ENCODE measurements at regions not wholly inside any gene's neighbourhood (a gene's known extent, or its start where the extent isn't known, plus 50 kb on each side); places are given as distances from the start of the nearest gene placed in this dataset.

DNA sequence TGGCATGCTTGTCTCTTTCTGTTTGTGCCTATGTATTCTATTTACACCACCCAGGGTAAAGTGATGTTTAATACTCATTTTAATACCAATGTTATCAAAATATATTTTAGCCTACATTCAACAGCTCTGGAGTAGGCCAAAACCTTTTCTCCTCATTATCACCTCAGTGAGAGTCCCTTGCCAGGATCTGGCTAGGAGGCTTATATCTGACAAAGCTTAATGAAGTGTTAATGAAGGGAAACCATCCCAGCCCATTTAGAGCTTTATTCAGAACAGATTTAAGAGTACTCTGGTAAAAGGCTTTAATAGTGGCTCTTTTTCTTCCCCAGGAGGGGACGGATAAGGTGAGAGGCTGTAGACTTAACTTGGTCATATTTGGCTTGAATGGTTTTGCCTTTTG is 137.6 kb downstream of the GRIN2B start:
- Histone ChIP-seq H3K4me1 (ENCODE audit: control insufficient read depth, insufficient read depth, low read length) (no peaks in the 10 kb centered on the region), H3K9me3 (ENCODE audit: control insufficient read depth in 2 of 2, low read length in 2 of 2) (no peaks in the 10 kb centered on the region), H3K36me3 (ENCODE audit: control insufficient read depth in 2 of 2, insufficient read depth in 2 of 2, low read length in 2 of 2) (no peaks in the 10 kb centered on the region), H3K9ac (ENCODE audit: low read length in 2 of 2) (no peak overlapping the region), H3K4me3 (ENCODE audit: low read length in 2 of 2) (no peak overlapping the region), H3K27me3 (ENCODE audit: control insufficient read depth in 1 of 2, insufficient read depth in 2 of 2, low read length in 2 of 2) (no peaks in the 10 kb centered on the region), H3K27ac (ENCODE audit: low read length) (no peak overlapping the region)

DNA sequence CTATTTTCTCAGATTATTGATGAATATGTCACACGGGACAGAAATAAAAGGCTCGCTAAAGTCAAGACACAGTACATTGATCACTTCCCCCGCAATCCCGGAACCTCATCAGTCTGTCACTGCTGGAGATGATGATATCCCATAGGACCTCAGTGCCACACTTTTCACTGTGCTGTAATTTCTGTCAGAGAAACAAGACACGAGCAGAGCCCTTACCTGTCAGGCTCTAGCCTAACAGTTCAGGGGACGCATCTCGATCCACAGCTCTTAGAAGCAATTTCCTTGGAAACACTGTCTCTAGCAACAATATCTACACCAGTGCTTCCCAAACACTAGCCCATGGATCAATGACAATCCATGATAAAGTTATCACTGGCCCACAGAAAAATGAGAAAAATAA is 140.0 kb downstream of the GRIN2B start:
- H3K4me3 ChIP-seq (ENCODE audit: low read length in 2 of 2), result no peak overlapping the region
- no peaks in the 10 kb centered on the region for H3K36me3 ChIP-seq (ENCODE audit: control insufficient read depth in 2 of 2, insufficient read depth in 2 of 2, low read length in 2 of 2)
- H3K27ac ChIP-seq (ENCODE audit: low read length), result no peak overlapping the region
- no peaks in the 10 kb centered on the region for H3K4me1 ChIP-seq (ENCODE audit: control insufficient read depth, insufficient read depth, low read length)
- H3K27me3 ChIP-seq (ENCODE audit: control insufficient read depth in 1 of 2, insufficient read depth in 2 of 2, low read length in 2 of 2), result no peaks in the 10 kb centered on the region
- H3K9ac ChIP-seq (ENCODE audit: low read length in 2 of 2), result no peak overlapping the region
- H3K9me3 ChIP-seq (ENCODE audit: control insufficient read depth in 2 of 2, low read length in 2 of 2), result no peaks in the 10 kb centered on the region

DNA sequence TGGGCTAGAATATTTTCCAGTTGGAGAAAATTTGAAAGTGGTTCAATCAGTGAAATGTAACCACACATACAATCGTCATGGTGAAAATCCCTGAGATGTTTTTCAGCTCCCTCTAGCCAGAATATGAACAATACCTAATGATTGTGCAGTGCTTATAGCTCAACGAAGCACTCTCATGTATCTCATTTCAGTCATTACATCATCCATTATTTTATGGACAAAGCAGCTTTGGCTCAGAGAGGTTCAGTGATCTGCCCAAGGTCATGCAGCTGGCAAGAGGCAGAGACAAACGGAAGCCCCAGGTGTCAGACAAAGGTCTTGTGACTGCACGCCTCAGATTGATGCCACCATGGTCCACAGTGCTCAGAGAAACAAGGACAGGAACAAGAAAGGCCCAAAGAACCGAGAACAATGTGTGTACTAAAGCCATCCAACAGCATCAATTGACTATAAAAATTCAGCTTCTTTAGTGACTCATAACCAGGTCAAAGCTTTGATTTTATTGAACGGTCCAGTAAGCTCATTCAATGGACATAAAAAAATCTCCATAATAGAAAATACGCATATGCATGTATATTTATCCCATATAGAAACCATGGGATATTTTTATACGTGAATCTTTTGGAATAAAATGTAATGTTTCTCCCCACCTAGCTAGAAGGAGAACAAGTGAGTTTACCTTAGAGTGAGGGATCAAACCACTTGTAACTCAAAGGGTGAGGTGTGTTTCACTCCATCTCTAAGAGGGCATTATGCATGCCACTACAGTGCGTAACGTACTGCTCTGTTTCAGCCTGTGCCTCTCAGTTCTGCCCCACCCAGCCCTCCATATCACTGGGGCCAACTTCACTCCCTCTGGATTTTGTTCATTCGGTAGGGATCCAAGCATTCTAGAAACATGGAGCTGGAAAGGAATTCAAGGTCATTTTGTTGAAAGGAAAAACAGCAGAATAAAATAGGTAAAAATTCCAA is 141.8 kb downstream of the GRIN2B start:
- Histone ChIP-seq H3K4me3 (ENCODE audit: low read length in 2 of 2) (no peak overlapping the region), H3K9me3 (ENCODE audit: control insufficient read depth in 2 of 2, low read length in 2 of 2) (no peaks in the 10 kb centered on the region), H3K9ac (ENCODE audit: low read length in 2 of 2) (no peak overlapping the region), H3K36me3 (ENCODE audit: control insufficient read depth in 2 of 2, insufficient read depth in 2 of 2, low read length in 2 of 2) (no peaks in the 10 kb centered on the region), H3K27me3 (ENCODE audit: control insufficient read depth in 1 of 2, insufficient read depth in 2 of 2, low read length in 2 of 2) (no peaks in the 10 kb centered on the region), H3K4me1 (ENCODE audit: control insufficient read depth, insufficient read depth, low read length) (no peaks in the 10 kb centered on the region), H3K27ac (ENCODE audit: low read length) (no peak overlapping the region)

DNA sequence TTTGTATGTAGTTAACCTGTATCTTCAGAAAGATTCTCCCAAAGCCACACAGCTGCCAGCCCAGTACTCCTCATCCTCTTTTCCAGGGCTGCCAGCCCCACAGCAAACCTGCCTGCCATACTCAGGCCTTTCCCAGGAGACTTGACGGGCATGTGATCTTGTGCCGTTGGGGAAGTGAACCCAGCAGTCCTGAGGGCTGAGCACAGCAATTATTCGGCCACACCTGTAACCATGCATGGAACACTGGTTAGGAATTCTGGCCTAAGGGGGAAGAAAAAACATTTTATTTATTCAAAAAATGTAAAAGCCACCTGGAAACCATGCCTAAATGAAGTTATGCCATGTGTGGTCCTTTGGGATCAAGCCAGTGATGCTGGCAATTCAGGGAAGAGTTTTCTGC is 145.3 kb downstream of the GRIN2B start:
- Histone ChIP-seq H3K4me3 (ENCODE audit: low read length in 2 of 2) (no peak overlapping the region), H3K27me3 (ENCODE audit: control insufficient read depth in 1 of 2, insufficient read depth in 2 of 2, low read length in 2 of 2) (no peaks in the 10 kb centered on the region), H3K9me3 (ENCODE audit: control insufficient read depth in 2 of 2, low read length in 2 of 2) (no peaks in the 10 kb centered on the region), H3K4me1 (ENCODE audit: control insufficient read depth, insufficient read depth, low read length) (no peaks in the 10 kb centered on the region), H3K36me3 (ENCODE audit: control insufficient read depth in 2 of 2, insufficient read depth in 2 of 2, low read length in 2 of 2) (no peaks in the 10 kb centered on the region), H3K27ac (ENCODE audit: low read length) (no peak overlapping the region), H3K9ac (ENCODE audit: low read length in 2 of 2) (no peak overlapping the region)

DNA sequence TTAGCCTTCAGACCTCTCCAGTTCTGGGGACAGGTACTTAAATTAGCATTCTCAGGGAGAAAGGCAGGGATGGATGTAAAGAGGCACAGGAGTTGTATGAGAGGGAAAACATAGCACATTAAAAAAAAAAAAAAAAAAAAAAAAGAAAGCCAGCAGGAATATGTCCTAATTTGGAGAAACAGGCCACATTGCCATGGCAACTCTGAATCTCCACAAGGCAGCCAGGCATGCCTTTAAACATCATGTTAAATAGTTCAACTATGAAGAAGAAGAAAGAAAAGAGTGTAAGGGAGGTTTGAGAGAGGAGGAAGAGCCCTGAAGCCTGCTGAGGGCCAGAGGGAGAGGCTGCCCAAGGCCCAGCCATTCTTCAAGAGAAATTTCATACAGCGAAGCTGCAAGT is 145.8 kb downstream of the GRIN2B start:
- H3K9ac ChIP-seq (ENCODE audit: low read length in 2 of 2), result no peak overlapping the region
- no peak overlapping the region for H3K27ac ChIP-seq (ENCODE audit: low read length)
- no peaks in the 10 kb centered on the region for H3K27me3 ChIP-seq (ENCODE audit: control insufficient read depth in 1 of 2, insufficient read depth in 2 of 2, low read length in 2 of 2)
- H3K4me1 ChIP-seq (ENCODE audit: control insufficient read depth, insufficient read depth, low read length), result no peaks in the 10 kb centered on the region
- H3K36me3 ChIP-seq (ENCODE audit: control insufficient read depth in 2 of 2, insufficient read depth in 2 of 2, low read length in 2 of 2), result no peaks in the 10 kb centered on the region
- H3K9me3 ChIP-seq (ENCODE audit: control insufficient read depth in 2 of 2, low read length in 2 of 2), result no peaks in the 10 kb centered on the region
- no peak overlapping the region for H3K4me3 ChIP-seq (ENCODE audit: low read length in 2 of 2)

DNA sequence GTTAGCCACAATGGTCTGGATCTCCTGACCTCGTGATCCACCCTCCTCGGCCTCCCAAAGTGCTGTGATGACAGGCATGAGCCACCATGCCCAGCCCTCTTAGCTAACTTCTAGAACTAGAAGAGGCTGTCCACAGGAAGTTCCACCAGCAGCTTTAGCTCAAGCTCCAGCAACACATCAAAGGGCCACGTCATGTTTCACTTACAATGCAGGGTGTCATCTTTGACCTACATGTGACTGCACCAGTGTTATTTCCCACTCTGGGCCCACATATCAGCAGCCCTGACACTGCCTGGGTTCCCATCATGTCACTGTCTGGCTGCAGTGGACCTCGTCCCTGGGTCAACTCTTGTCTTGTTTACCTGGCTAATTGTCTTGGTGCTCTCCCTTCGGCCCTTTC is 147.2 kb downstream of the GRIN2B start:
- H3K9me3 ChIP-seq (ENCODE audit: control insufficient read depth in 2 of 2, low read length in 2 of 2), result no peaks in the 10 kb centered on the region
- H3K36me3 ChIP-seq (ENCODE audit: control insufficient read depth in 2 of 2, insufficient read depth in 2 of 2, low read length in 2 of 2), result no peaks in the 10 kb centered on the region
- no peaks in the 10 kb centered on the region for H3K4me1 ChIP-seq (ENCODE audit: control insufficient read depth, insufficient read depth, low read length)
- H3K4me3 ChIP-seq (ENCODE audit: low read length in 2 of 2), result no peak overlapping the region
- H3K27ac ChIP-seq (ENCODE audit: low read length), result no peak overlapping the region
- H3K27me3 ChIP-seq (ENCODE audit: control insufficient read depth in 1 of 2, insufficient read depth in 2 of 2, low read length in 2 of 2), result no peaks in the 10 kb centered on the region
- no peak overlapping the region for H3K9ac ChIP-seq (ENCODE audit: low read length in 2 of 2)

DNA sequence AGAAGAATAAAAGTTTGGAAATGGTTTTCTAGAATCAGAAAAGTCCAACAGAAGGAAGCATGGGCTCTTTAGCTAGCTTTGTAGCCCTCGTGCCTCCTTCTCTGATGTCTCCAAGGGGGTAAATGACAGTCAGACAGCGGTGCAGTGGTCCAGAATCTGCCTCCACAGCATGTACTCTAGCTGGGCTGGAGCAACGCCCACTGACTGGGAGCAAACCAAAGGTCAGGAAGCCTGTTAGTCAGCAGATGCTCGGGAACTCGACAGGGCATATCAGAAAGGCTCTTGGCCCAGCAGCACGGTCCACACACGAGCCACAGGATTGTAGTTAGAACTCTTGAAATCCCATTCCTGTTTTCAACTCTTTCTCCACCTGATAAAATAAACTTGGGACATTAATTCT is 164.3 kb downstream of the GRIN2B start:
- Histone ChIP-seq H3K27ac (ENCODE audit: low read length) (no peak overlapping the region), H3K9me3 (ENCODE audit: control insufficient read depth in 2 of 2, low read length in 2 of 2) (no peaks in the 10 kb centered on the region), H3K9ac (ENCODE audit: low read length in 2 of 2) (no peak overlapping the region), H3K4me1 (ENCODE audit: control insufficient read depth, insufficient read depth, low read length) (no peaks in the 10 kb centered on the region), H3K36me3 (ENCODE audit: control insufficient read depth in 2 of 2, insufficient read depth in 2 of 2, low read length in 2 of 2) (no peaks in the 10 kb centered on the region), H3K27me3 (ENCODE audit: control insufficient read depth in 1 of 2, insufficient read depth in 2 of 2, low read length in 2 of 2) (no peaks in the 10 kb centered on the region), H3K4me3 (ENCODE audit: low read length in 2 of 2) (no peak overlapping the region)

DNA sequence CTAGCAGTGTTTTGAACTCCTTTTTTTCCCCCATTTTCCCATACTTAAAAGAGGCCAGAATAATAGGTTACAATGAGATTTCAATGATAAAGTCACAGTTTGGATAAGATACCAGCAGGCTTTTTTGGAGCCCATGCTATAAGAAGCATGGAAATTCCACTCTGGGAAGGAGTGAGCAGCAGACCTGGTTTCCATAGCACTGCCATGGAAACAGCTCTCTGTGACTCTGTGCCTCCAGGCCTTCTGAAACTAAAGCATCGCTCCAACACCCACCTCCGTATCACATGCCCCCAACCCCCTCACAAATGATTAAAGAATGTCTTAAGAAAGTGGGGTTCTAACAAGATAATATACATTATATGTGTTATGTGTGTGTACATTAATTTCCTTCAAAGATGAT is 165.0 kb downstream of the GRIN2B start:
- H3K4me3 ChIP-seq (ENCODE audit: low read length in 2 of 2), result no peak overlapping the region
- H3K36me3 ChIP-seq (ENCODE audit: control insufficient read depth in 2 of 2, insufficient read depth in 2 of 2, low read length in 2 of 2), result no peaks in the 10 kb centered on the region
- no peaks in the 10 kb centered on the region for H3K9me3 ChIP-seq (ENCODE audit: control insufficient read depth in 2 of 2, low read length in 2 of 2)
- H3K9ac ChIP-seq (ENCODE audit: low read length in 2 of 2), result no peak overlapping the region
- H3K4me1 ChIP-seq (ENCODE audit: control insufficient read depth, insufficient read depth, low read length), result no peaks in the 10 kb centered on the region
- H3K27me3 ChIP-seq (ENCODE audit: control insufficient read depth in 1 of 2, insufficient read depth in 2 of 2, low read length in 2 of 2), result no peaks in the 10 kb centered on the region
- H3K27ac ChIP-seq (ENCODE audit: low read length), result no peak overlapping the region

DNA sequence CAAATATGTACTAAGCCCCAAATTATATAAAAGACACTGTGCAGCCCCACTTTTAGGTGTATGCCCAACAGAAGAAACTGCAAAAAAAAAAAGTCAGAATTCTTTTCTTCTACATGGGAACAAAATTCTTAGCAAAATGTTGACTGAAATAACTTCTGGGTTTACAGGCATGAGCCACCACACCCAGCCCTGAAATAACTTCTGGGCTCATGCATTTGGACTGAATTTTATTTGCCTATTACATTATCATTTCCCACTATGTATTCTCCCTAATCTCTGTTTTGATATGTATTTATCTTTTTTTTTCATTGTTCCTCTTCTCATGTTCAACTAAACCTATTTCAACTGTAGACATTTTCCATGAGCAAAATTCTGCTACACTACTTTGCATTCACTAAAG is 169.2 kb downstream of the GRIN2B start:
- no peaks in the 10 kb centered on the region for H3K9me3 ChIP-seq (ENCODE audit: control insufficient read depth in 2 of 2, low read length in 2 of 2)
- no peaks in the 10 kb centered on the region for H3K36me3 ChIP-seq (ENCODE audit: control insufficient read depth in 2 of 2, insufficient read depth in 2 of 2, low read length in 2 of 2)
- H3K4me1 ChIP-seq (ENCODE audit: control insufficient read depth, insufficient read depth, low read length), result no peaks in the 10 kb centered on the region
- no peak overlapping the region for H3K27ac ChIP-seq (ENCODE audit: low read length)
- no peaks in the 10 kb centered on the region for H3K27me3 ChIP-seq (ENCODE audit: control insufficient read depth in 1 of 2, insufficient read depth in 2 of 2, low read length in 2 of 2)
- no peak overlapping the region for H3K4me3 ChIP-seq (ENCODE audit: low read length in 2 of 2)
- no peak overlapping the region for H3K9ac ChIP-seq (ENCODE audit: low read length in 2 of 2)

DNA sequence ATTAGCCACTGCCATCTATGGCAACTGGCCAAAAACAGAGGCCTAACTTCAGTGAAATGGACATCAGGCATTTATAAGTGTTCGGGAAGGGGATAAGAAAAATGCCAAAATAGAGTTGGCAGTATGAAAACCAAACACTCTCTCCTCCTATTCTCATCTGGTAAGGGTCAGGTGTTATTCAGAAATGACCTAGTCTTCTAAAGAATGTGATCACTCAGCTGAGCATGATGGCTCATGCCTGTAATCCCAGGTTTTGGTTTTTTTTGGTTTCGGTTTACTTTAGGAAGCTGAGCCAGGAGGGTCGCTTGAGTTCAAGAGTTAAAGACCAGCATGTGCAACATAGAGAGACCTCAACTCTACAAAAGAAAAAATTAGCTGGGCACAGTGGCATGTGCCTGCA is 170.3 kb downstream of the GRIN2B start:
- H3K36me3 ChIP-seq (ENCODE audit: control insufficient read depth in 2 of 2, insufficient read depth in 2 of 2, low read length in 2 of 2), result no peaks in the 10 kb centered on the region
- H3K4me1 ChIP-seq (ENCODE audit: control insufficient read depth, insufficient read depth, low read length), result no peaks in the 10 kb centered on the region
- no peaks in the 10 kb centered on the region for H3K27me3 ChIP-seq (ENCODE audit: control insufficient read depth in 1 of 2, insufficient read depth in 2 of 2, low read length in 2 of 2)
- H3K27ac ChIP-seq (ENCODE audit: low read length), result no peak overlapping the region
- no peak overlapping the region for H3K9ac ChIP-seq (ENCODE audit: low read length in 2 of 2)
- H3K4me3 ChIP-seq (ENCODE audit: low read length in 2 of 2), result no peak overlapping the region
- H3K9me3 ChIP-seq (ENCODE audit: control insufficient read depth in 2 of 2, low read length in 2 of 2), result no peaks in the 10 kb centered on the region

DNA sequence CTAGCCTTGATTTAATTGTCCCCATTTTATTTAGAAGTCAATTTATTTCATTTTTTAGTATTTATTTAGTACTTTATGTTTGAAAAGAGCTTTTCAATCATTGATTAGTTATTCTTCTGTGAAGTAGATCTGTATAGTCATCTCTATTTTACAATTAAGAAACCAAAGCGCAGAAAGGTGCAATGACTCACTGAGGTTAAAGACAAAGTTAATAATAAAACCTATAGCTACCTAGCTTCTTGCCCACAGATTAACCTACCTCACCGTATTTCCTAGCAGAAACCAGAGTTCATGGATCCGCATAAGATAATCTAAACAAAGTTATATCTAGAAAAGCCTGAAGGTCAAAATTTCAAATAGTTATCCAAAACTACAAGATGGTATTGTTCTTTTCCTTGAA is 176.4 kb downstream of the GRIN2B start:
- Histone ChIP-seq H3K36me3 (ENCODE audit: control insufficient read depth in 2 of 2, insufficient read depth in 2 of 2, low read length in 2 of 2) (no peaks in the 10 kb centered on the region), H3K27ac (ENCODE audit: low read length) (no peak overlapping the region), H3K27me3 (ENCODE audit: control insufficient read depth in 1 of 2, insufficient read depth in 2 of 2, low read length in 2 of 2) (no peaks in the 10 kb centered on the region), H3K4me3 (ENCODE audit: low read length in 2 of 2) (no peak overlapping the region), H3K9ac (ENCODE audit: low read length in 2 of 2) (no peak overlapping the region), H3K9me3 (ENCODE audit: control insufficient read depth in 2 of 2, low read length in 2 of 2) (no peaks in the 10 kb centered on the region), H3K4me1 (ENCODE audit: control insufficient read depth, insufficient read depth, low read length) (no peaks in the 10 kb centered on the region)
